H54 (cell line): ENCODE measurements at regions not wholly inside any gene's neighbourhood (a gene's known extent, or its start where the extent isn't known, plus 50 kb on each side); places are given as distances from the start of the nearest gene placed in this dataset.

Source experiments
- DNase-seq: peaks from one replicate; pipeline ENCODE4 v3.0.0; 2011; ENCODE audit warnings: low spot score, mixed read lengths; ENCODE audit not compliant: insufficient read length
- FAIRE-seq: peaks from 3 replicates; lab custom pipeline; 2011; peaks lifted over from hg19 to GRCh38; lab: Jason Lieb, UNC
- POLR2A ChIP-seq: IDR thresholded peaks from 2 replicates; pipeline ENCODE4 v1.6.1; 2011; ENCODE audit warnings: low read depth, mild to moderate bottlenecking, low read length

DNA sequence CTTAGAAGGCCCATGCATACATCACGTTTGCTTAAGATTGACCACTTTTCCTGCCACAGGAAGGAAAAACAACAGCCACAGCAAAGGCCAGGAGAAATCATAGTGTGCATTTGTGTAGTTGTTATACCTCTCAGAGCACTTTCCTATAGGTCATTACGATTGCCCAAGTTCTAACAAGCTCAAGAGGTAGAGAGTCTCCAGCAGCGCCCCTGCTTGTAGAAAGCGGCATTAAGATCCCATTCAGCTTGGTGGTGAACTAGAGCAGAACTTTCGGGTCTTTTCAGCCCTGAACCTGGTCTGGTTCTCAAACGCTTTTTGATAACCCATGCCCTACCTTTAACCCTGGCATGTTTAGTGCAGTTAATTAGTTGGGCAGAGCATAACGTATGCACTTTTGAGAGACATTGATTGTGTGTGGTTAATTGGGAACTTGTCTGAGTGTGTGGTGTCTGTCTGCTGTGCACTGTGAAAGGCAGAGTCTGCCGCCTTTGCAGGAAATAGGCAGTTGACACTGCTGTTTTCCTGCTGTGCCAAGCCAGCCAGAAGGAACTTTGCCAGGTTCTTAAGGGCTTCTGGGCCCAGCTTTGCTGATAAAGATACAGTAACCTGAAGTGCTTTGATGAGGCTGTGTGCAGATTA, 109.9 kb upstream of the CLMP start:
- no peak for DNase-seq
- no peak for FAIRE-seq
- no peak for TF ChIP-seq POLR2A

GRCh38 chr11:123303924-123304323, 108.9 kb upstream of the CLMP start:
- no peak for TF ChIP-seq POLR2A
- FAIRE-seq = no peak
- DNase-seq = no peak

DNA sequence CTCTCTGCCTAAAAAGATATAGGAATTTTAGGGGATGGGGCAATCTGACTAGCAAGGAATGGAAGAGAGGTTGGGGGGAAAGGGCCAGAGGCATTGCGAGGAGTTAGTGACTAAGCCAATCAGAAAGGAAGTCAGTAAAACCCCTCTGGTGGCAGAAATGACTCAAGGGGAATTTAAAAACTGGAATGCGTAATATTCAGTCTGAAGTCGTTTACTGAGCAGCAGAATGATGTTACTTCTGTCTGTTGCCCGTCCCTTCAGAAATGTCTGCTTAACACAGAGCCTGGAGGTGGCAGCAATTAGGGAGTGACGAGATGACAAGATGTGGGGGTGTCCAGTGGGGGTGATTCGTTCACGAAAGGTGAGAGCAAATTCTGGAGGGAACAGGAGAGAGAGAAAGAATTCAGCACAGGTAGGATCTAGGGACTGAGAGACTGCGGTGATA, 107.7 kb upstream of the CLMP start:
- DNase-seq (peak; percentile 31), FAIRE-seq (no peak)
- TF ChIP-seq POLR2A = no peak

DNA sequence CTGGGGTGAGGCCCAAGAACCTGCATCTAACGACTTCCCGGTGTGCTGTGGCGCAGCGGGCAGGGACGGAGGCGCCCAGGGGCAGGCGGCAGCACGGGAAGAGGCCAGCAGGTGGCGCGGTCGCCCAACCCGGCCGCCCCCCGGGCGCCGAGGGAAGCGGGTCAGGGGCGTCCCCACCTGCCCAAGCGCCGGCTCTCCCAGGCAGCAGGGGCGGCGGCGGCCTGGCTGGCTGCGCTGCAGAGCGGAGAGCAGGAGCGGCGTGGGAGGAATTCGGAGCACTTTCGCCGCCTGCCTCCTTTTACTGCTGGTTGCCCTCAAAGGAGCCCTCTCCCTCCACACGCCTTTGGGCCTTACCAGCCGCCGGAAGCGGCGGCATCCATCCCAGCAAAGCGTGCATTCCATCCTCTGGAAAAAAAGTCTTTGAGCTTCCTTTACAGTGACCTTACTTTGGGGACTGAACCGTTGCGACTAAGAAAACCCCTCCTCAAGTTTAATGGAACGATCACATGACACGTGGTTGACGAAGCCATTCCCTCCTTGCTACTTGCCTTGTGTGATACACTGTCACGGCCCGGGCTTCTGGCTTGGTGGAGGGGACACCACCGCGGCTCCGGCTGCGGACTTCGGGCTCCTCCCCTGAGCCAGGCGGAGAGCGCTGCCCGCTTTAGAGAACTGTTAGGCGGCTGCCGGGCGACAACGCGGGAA, 106.8 kb upstream of the CLMP start:
- DNase-seq = peak; percentile 50
- TF ChIP-seq POLR2A = no peak
- no peak for FAIRE-seq

DNA sequence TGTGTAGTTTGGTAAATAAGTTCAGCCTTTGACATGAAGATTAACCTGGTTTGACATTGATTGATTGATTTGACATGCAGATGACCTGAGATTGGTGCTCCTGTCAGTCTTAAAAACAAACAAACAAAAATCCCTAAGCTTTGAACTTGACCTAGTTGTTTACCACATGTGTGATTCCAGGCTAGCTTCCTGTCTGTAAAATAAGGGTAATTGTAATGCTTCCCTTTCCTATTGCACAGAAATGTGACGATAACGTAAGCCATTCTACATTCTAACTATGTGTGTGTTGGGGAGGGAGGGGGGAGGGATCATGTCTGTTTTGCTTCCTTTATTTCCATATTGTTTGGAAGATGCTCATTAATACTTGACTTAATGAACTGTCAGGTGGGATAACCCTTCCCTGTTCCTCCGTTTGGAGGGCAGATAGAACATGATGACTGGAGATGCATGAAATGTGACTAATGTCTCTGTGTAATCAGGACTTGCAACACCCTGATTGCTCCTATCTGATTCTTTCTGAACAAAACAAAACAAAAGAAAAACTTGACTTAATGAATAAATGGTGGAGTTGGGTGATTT, 106.1 kb upstream of the CLMP start:
- TF ChIP-seq POLR2A = no peak
- FAIRE-seq (no peak), DNase-seq (no peak)

DNA sequence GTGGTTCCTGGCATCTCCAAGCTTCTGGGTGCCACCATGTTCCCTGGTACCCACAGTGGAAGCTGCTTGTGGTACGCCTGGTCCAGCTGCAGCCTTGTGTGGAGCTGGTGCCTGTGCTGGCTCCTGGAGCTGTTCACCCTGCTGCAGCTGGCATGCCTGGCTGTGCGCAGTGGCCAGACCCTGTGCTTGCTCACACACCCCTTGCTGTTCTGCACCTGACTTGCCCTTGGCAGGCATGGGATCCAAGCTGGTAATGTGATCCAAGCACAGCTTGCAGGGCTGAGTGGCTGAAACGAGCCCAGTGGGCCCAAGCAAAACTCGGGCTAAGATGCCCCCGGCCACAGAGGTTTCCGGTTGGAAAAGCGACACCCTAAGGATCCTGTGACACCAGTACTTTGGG, 104.7 kb upstream of the CLMP start:
- no peak for TF ChIP-seq POLR2A
- FAIRE-seq (no peak), DNase-seq (no peak)

GRCh38 chr11:123298488-123299447, 103.7 kb upstream of the CLMP start:
- no peak for TF ChIP-seq POLR2A
- FAIRE-seq (no peak), DNase-seq (no peak)

GRCh38 chr11:123292647-123293046, 97.6 kb upstream of the CLMP start:
- DNase-seq = no peak
- TF ChIP-seq POLR2A = no peak
- FAIRE-seq = no peak

GRCh38 chr11:123291201-123291869, 96.3 kb upstream of the CLMP start:
- no peak for TF ChIP-seq POLR2A
- FAIRE-seq (no peak), DNase-seq (no peak)

GRCh38 chr11:123286761-123287160, 91.7 kb upstream of the CLMP start:
- DNase-seq (no peak), FAIRE-seq (no peak)
- no peak for TF ChIP-seq POLR2A

- FAIRE-seq (no peak), DNase-seq (no peak)
- TF ChIP-seq POLR2A = no peak
Observed at GRCh38 chr11:123286255-123286654, 91.2 kb upstream of the CLMP start.

DNA sequence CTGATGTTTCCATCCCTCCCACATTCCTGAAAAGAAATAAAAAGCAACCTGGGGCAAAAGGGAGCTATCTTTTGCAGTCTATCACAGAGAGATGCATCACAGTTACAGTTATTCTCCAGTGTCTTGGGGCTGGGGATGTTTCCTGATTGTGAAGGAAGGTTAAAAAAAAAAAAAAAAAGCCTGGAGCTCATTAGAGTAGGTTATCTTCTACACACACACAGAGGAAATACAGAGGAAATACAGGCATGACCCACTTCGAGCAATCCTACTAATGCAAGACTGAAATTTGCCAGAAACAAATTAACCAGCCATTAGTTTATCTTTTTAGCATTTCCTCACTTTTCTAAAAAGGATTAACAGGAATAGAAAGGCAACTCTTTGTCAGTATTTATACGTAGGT, 89.4 kb upstream of the CLMP start:
- FAIRE-seq = no peak

DNA sequence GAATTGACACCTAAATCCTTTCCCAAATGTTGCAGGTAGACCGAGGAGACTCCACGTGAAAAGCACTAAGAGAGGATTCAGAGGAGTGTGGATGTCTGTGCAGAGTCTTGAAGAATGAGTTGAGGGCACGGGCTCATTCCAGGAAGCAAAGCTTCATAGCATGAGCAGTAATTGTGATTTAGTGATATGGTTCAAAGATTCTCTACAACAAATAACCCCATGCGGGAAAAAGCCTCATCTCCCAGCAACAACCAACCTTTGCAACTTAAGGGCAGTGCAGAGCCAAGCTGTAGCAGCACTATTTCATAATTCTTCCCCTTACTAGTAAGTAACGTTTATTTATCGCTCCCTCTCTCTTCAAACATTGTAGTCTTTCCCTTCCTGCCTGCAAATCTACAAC, 87.5 kb upstream of the CLMP start:
- TF ChIP-seq POLR2A = no peak
- no peak for FAIRE-seq

More for the DNA sequence above, 89.4 kb upstream of the CLMP start:
- TF ChIP-seq POLR2A = no peak
- DNase-seq = no peak

More for the DNA sequence above, 87.5 kb upstream of the CLMP start:
- DNase-seq = no peak
